ENCODE measurements at regions not wholly inside any gene's neighbourhood (a gene's known extent, or its start where the extent isn't known, plus 50 kb on each side); places are given as distances from the start of the nearest gene placed in this dataset.
A peak's percentile ranks its signal among the peaks of the same experiment; 100 is the strongest.

GRCh38 chr3:107970993-107971580 lies 119.7 kb downstream of the CD47 start:
- no peak for TF ChIP-seq CTCF (IDR thresholded peaks at IDR 0.05; ENCODE audit: insufficient read depth, low read length)
- no peak overlapping the region for H3K4me3 ChIP-seq (ENCODE audit: low read depth, low read length)
- no peak for DNase-seq (ENCODE audit: low read depth)

GRCh38 chr3:107969994-107970819 lies 120.6 kb downstream of the CD47 start:
- DNase-seq (ENCODE audit: low read depth): peak; percentile 85
- no peak for TF ChIP-seq CTCF (IDR thresholded peaks at IDR 0.05; ENCODE audit: insufficient read depth, low read length)
- no peak overlapping the region for H3K4me3 ChIP-seq (ENCODE audit: low read depth, low read length)

GRCh38 chr3:107969525-107969924 lies 121.3 kb downstream of the CD47 start:
- TF ChIP-seq CTCF (IDR thresholded peaks at IDR 0.05; ENCODE audit: insufficient read depth, low read length): no peak
- no peak for DNase-seq (ENCODE audit: low read depth)

GRCh38 chr3:107966276-107966675 lies 124.6 kb downstream of the CD47 start:
- DNase-seq (ENCODE audit: low read depth): no peak
- no peak for TF ChIP-seq CTCF (IDR thresholded peaks at IDR 0.05; ENCODE audit: insufficient read depth, low read length)
- H3K4me3 ChIP-seq (ENCODE audit: low read depth, low read length): no peak overlapping the region

More at GRCh38 chr3:107969525-107969924, 121.3 kb downstream of the CD47 start:
- no peak overlapping the region for H3K4me3 ChIP-seq (ENCODE audit: low read depth, low read length)

GRCh38 chr3:107965136-107965655 lies 125.6 kb downstream of the CD47 start:
- no peak for DNase-seq (ENCODE audit: low read depth)
- TF ChIP-seq CTCF (IDR thresholded peaks at IDR 0.05; ENCODE audit: insufficient read depth, low read length): no peak
- no peak overlapping the region for H3K4me3 ChIP-seq (ENCODE audit: low read depth, low read length)

- peak; percentile 67 for DNase-seq (ENCODE audit: low read depth)
Observed at GRCh38 chr3:107963581-107963980, 127.2 kb downstream of the CD47 start.

More at GRCh38 chr3:107963581-107963980, 127.2 kb downstream of the CD47 start:
- H3K4me3 ChIP-seq (ENCODE audit: low read depth, low read length): no peak overlapping the region
- no peak for TF ChIP-seq CTCF (IDR thresholded peaks at IDR 0.05; ENCODE audit: insufficient read depth, low read length)

All from fibroblast of the aortic adventitia (primary cell).